Muscle layer of duodenum (tissue), 2 donors: ENCODE measurements at regions not wholly inside any gene's neighbourhood (a gene's known extent, or its start where the extent isn't known, plus 50 kb on each side); places are given as distances from the start of the nearest gene placed in this dataset.
"Not testable (repeated sequence)": the region's sequence is repeated elsewhere in the genome, so short reads cannot be mapped to it uniquely, and the experiment has no call there.

Experiments
- H3K27ac ChIP-seq: one replicate; pipeline ENCODE4 v1.7.0; 2013; ENCODE audit warnings: mild to moderate bottlenecking, low read length
- H3K27me3 ChIP-seq: one replicate; pipeline ENCODE4 v1.7.0; 2013; ENCODE audit warnings: low read depth, mild to moderate bottlenecking, control low read depth, low read length
- H3K36me3 ChIP-seq, 2 donors: one replicate each; pipeline ENCODE4 v1.7.0; 2013; ENCODE audit warnings: low read length in 2 of 2, control low read depth in 1 of 2, mild to moderate bottlenecking in 1 of 2; ENCODE audit not compliant: insufficient read depth in 2 of 2, control insufficient read depth in 1 of 2
- H3K4me1 ChIP-seq, 2 donors: one replicate each; pipeline ENCODE4 v1.7.0; 2013; ENCODE audit warnings: low read length in 2 of 2, mild to moderate bottlenecking in 2 of 2, control low read depth in 1 of 2, moderate library complexity in 1 of 2; ENCODE audit not compliant: insufficient read depth in 2 of 2, control insufficient read depth in 1 of 2
- H3K4me3 ChIP-seq, 2 donors: one replicate each; pipeline ENCODE4 v1.7.0; 2013; ENCODE audit warnings: low read length in 2 of 2, low read depth in 1 of 2, mild to moderate bottlenecking in 1 of 2
- H3K9me3 ChIP-seq, 2 donors: one replicate each; pipeline ENCODE4 v1.7.0; 2013; ENCODE audit warnings: low read length in 2 of 2, control low read depth in 1 of 2, mild to moderate bottlenecking in 1 of 2; ENCODE audit not compliant: control insufficient read depth in 1 of 2
- donor health status: healthy.

- Histone ChIP-seq H3K27ac (no peak overlapping the region), H3K9me3 (no peaks in the 10 kb centered on the region), H3K36me3 (no peaks in the 10 kb centered on the region), H3K4me3 (no peak overlapping the region), H3K27me3 (no peaks in the 10 kb centered on the region), H3K4me1 (no peaks in the 10 kb centered on the region)
Observed at GRCh38 chrY:7382988-7383387, 471.4 kb upstream of the AMELY start.

- no peaks in the 10 kb centered on the region for H3K27me3 ChIP-seq
- H3K36me3 ChIP-seq: peaks cover 4 to 5% of the 10 kb centered on the region in 2 donors
- no peak overlapping the region for H3K4me3 ChIP-seq
- no peaks in the 10 kb centered on the region for H3K4me1 ChIP-seq
- no peaks in the 10 kb centered on the region for H3K9me3 ChIP-seq
- H3K27ac ChIP-seq: no peak overlapping the region
Observed at GRCh38 chrY:7377091-7377490, 465.5 kb upstream of the AMELY start.

- H3K36me3 ChIP-seq: not testable (repeated sequence)
Observed at GRCh38 chrY:7374485-7374884, 462.9 kb upstream of the AMELY start.

GRCh38 chrY:7371953-7372352 lies 460.4 kb upstream of the AMELY start:
- H3K27me3 ChIP-seq, H3K4me3 ChIP-seq, H3K4me1 ChIP-seq, H3K27ac ChIP-seq, H3K9me3 ChIP-seq, H3K36me3 ChIP-seq: not testable (repeated sequence)

More at GRCh38 chrY:7374485-7374884, 462.9 kb upstream of the AMELY start:
- not testable (repeated sequence) for H3K4me3 ChIP-seq, H3K9me3 ChIP-seq, H3K4me1 ChIP-seq, H3K27me3 ChIP-seq, H3K27ac ChIP-seq

- H3K9me3 ChIP-seq, H3K27ac ChIP-seq, H3K4me1 ChIP-seq, H3K4me3 ChIP-seq, H3K27me3 ChIP-seq, H3K36me3 ChIP-seq: not testable (repeated sequence)
Observed at GRCh38 chrY:7371026-7371425, 459.5 kb upstream of the AMELY start.

- Histone ChIP-seq H3K27ac (no peak overlapping the region), H3K4me1 (peaks cover 0 to 4% of the 10 kb centered on the region in 2 donors), H3K9me3 (no peaks in the 10 kb centered on the region), H3K4me3 (no peak overlapping the region), H3K27me3 (no peaks in the 10 kb centered on the region), H3K36me3 (peaks cover 0 to 8% of the 10 kb centered on the region in 2 donors)
Observed at GRCh38 chrY:7359520-7359919, 448.0 kb upstream of the AMELY start.

- Histone ChIP-seq H3K4me3 (no peak overlapping the region), H3K36me3 (peaks cover 0 to 8% of the 10 kb centered on the region in 2 donors), H3K9me3 (no peaks in the 10 kb centered on the region), H3K27me3 (no peaks in the 10 kb centered on the region), H3K27ac (no peak overlapping the region), H3K4me1 (peaks cover 0 to 4% of the 10 kb centered on the region in 2 donors)
Observed at GRCh38 chrY:7358103-7358752, 446.7 kb upstream of the AMELY start.

GRCh38 chrY:7355891-7356290 lies 444.3 kb upstream of the AMELY start:
- H3K27me3 ChIP-seq, H3K4me1 ChIP-seq, H3K36me3 ChIP-seq, H3K4me3 ChIP-seq, H3K9me3 ChIP-seq, H3K27ac ChIP-seq: not testable (repeated sequence)

- Histone ChIP-seq H3K4me3 (no peak overlapping the region), H3K27me3 (no peaks in the 10 kb centered on the region), H3K9me3 (no peaks in the 10 kb centered on the region), H3K27ac (no peak overlapping the region), H3K36me3 (no peaks in the 10 kb centered on the region), H3K4me1 (peaks cover 0 to 1% of the 10 kb centered on the region in 2 donors)
Observed at GRCh38 chrY:7344661-7345060, 433.1 kb upstream of the AMELY start.

- Histone ChIP-seq H3K9me3 (no peaks in the 10 kb centered on the region), H3K27ac (no peak overlapping the region), H3K36me3 (no peaks in the 10 kb centered on the region), H3K4me1 (peaks cover 0 to 5% of the 10 kb centered on the region in 2 donors), H3K27me3 (no peaks in the 10 kb centered on the region), H3K4me3 (no peak overlapping the region)
Observed at GRCh38 chrY:7343261-7343660, 431.7 kb upstream of the AMELY start.

- not testable (repeated sequence) for H3K4me1 ChIP-seq, H3K27ac ChIP-seq, H3K4me3 ChIP-seq, H3K36me3 ChIP-seq, H3K9me3 ChIP-seq, H3K27me3 ChIP-seq
Observed at GRCh38 chrY:7342732-7343131, 431.2 kb upstream of the AMELY start.

GRCh38 chrY:7339391-7340087 lies 428.0 kb upstream of the AMELY start:
- no peak overlapping the region for H3K4me3 ChIP-seq
- H3K9me3 ChIP-seq: no peaks in the 10 kb centered on the region
- no peaks in the 10 kb centered on the region for H3K27me3 ChIP-seq
- peaks cover 0 to 5% of the 10 kb centered on the region in 2 donors for H3K4me1 ChIP-seq
- no peak overlapping the region for H3K27ac ChIP-seq
- peaks cover 0 to 3% of the 10 kb centered on the region in 2 donors for H3K36me3 ChIP-seq
